Fibroblast of lung (primary cell): ENCODE measurements at regions not wholly inside any gene's neighbourhood (a gene's known extent, or its start where the extent isn't known, plus 50 kb on each side); places are given as distances from the start of the nearest gene placed in this dataset.

Experiments
- EZH2 ChIP-seq: IDR thresholded peaks from 2 replicates; pipeline ENCODE4 v1.5.1; 2012; ENCODE audit warnings: low read length, control low read depth, mild to moderate bottlenecking; ENCODE audit errors: missing control alignments
- TF ChIP-seq, protein P1 (sequence below), 2 donors: IDR thresholded peaks in 1 of 2; conservative IDR thresholded peaks in 1 of 2; 1 replicate in 1 of 2; 2 replicates in 1 of 2; pipeline ENCODE4 v1.5.1; 2011 to 2012; ENCODE audit warnings: low read length in 2 of 2, control low read depth in 1 of 2, inconsistent platforms in 1 of 2, low read depth in 1 of 2, mild to moderate bottlenecking in 1 of 2

- TF ChIP-seq, protein P1, sequence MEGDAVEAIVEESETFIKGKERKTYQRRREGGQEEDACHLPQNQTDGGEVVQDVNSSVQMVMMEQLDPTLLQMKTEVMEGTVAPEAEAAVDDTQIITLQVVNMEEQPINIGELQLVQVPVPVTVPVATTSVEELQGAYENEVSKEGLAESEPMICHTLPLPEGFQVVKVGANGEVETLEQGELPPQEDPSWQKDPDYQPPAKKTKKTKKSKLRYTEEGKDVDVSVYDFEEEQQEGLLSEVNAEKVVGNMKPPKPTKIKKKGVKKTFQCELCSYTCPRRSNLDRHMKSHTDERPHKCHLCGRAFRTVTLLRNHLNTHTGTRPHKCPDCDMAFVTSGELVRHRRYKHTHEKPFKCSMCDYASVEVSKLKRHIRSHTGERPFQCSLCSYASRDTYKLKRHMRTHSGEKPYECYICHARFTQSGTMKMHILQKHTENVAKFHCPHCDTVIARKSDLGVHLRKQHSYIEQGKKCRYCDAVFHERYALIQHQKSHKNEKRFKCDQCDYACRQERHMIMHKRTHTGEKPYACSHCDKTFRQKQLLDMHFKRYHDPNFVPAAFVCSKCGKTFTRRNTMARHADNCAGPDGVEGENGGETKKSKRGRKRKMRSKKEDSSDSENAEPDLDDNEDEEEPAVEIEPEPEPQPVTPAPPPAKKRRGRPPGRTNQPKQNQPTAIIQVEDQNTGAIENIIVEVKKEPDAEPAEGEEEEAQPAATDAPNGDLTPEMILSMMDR (conservative IDR thresholded peaks at IDR 0.05 in 1 of 2, IDR thresholded peaks at IDR 0.05 in 1 of 2; ENCODE audit: low read depth in 1 of 2, low read length in 2 of 2), result no peak
- no peak for TF ChIP-seq EZH2
Observed at GRCh38 chr16:27722207-27722606, 172.3 kb downstream of the KATNIP start.
